LNCaP clone FGC (cell line): ENCODE measurements at regions not wholly inside any gene's neighbourhood (a gene's known extent, or its start where the extent isn't known, plus 50 kb on each side); places are given as distances from the start of the nearest gene placed in this dataset.

Experiments used
- DNase-seq: peaks from one replicate; pipeline ENCODE4 v3.0.0-alpha.2; 2011; ENCODE audit warnings: low read depth
- H3K4me3 ChIP-seq: 2 replicates; pipeline ENCODE4 v1.5.1; 2011; ENCODE audit warnings: mild to moderate bottlenecking, low read depth, low read length, control low read depth
- CTCF ChIP-seq: IDR thresholded peaks from 2 replicates; pipeline ENCODE4 v1.5.1; 2012; ENCODE audit warnings: mild to moderate bottlenecking; ENCODE audit not compliant: control insufficient read depth, insufficient read depth; ENCODE audit errors: extremely low read depth

- TF ChIP-seq CTCF: no peak
- DNase-seq: no peak
- H3K4me3 ChIP-seq: no peak overlapping the region
Measured at GRCh38 chr11:70541699-70542098, 143.4 kb downstream of the CTTN start.

GRCh38 chr11:70542406-70542805 is 144.1 kb downstream of the CTTN start:
- no peak for TF ChIP-seq CTCF

GRCh38 chr11:70542811-70543210 is 144.5 kb downstream of the CTTN start:
- no peak for TF ChIP-seq CTCF
- DNase-seq: no peak
- no peak overlapping the region for H3K4me3 ChIP-seq

More at GRCh38 chr11:70542406-70542805, 144.1 kb downstream of the CTTN start:
- no peak overlapping the region for H3K4me3 ChIP-seq
- DNase-seq: no peak

GRCh38 chr11:70543611-70544010 is 145.3 kb downstream of the CTTN start:
- no peak overlapping the region for H3K4me3 ChIP-seq
- DNase-seq: no peak
- no peak for TF ChIP-seq CTCF

GRCh38 chr11:70544067-70544773 is 145.9 kb downstream of the CTTN start:
- DNase-seq: no peak
- H3K4me3 ChIP-seq: no peak overlapping the region
- no peak for TF ChIP-seq CTCF

GRCh38 chr11:70544774-70545609 is 146.7 kb downstream of the CTTN start:
- TF ChIP-seq CTCF: no peak
- DNase-seq: no peak
- no peak overlapping the region for H3K4me3 ChIP-seq
